HG03135 (cell line): ENCODE measurements at regions not wholly inside any gene's neighbourhood (a gene's known extent, or its start where the extent isn't known, plus 50 kb on each side); places are given as distances from the start of the nearest gene placed in this dataset.
A peak's percentile ranks its signal among the peaks of the same experiment; 100 is the strongest.

Experiments used
- ATAC-seq: cut with Tn5 transposase; IDR thresholded peaks from one replicate; pipeline ENCODE4 v1.9.1; 2021; ENCODE audit warnings: mild to moderate bottlenecking, moderate library complexity; ENCODE audit not compliant: unreplicated experiment

DNA sequence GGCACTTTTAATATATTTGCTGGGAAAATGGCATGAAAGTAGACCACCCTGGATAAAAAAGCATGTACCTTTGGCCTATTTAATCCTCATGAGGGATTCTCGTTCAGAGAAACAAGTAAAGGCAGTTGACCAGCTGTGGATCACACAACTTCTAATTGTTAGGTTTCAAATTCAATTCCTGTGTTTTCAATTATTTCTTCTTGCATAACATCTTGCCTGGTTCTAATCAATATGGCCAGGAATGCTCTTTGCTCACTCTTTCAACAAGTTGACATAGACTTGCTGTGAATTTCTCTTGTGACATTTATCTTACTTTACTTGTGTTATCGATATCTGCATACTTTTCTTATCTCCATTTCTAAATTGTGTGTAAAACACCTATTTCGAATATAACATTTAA lies 211.8 kb downstream of the SLC7A11 start:
- no peak for ATAC-seq

- ATAC-seq = no peak
These were observed 213.2 kb downstream of the SLC7A11 start for GRCh38 chr4:138028923-138029322.

GRCh38 chr4:138021139-138021830 lies 220.9 kb downstream of the SLC7A11 start:
- ATAC-seq = no peak

GRCh38 chr4:138014590-138015288 lies 227.4 kb downstream of the SLC7A11 start:
- ATAC-seq = no peak

GRCh38 chr4:138013625-138014024 lies 228.5 kb downstream of the SLC7A11 start:
- no peak for ATAC-seq

- no peak for ATAC-seq
These were observed 231.5 kb downstream of the SLC7A11 start for GRCh38 chr4:138010639-138011038.

DNA sequence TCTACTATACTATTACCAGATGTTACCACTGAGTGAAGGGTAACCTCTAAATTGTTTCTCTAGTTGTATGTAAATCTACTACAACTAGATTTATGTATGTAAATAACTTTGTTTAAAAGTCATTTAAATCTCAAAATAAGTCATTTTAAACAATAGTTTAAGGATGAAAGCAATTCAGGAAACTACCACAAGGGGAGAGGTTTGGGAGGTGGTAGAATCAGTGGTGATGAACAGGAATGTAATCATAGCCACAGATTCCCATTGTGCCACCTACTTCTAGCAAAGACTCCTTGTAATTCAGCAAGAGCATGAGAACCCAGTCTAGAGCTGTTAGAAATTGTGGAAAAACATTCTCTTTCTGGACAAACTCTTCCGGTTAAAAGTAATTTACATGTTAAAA lies 234.6 kb downstream of the SLC7A11 start:
- ATAC-seq = no peak

- ATAC-seq = no peak
These were observed 236.7 kb downstream of the SLC7A11 start for GRCh38 chr4:138005486-138005885.

DNA sequence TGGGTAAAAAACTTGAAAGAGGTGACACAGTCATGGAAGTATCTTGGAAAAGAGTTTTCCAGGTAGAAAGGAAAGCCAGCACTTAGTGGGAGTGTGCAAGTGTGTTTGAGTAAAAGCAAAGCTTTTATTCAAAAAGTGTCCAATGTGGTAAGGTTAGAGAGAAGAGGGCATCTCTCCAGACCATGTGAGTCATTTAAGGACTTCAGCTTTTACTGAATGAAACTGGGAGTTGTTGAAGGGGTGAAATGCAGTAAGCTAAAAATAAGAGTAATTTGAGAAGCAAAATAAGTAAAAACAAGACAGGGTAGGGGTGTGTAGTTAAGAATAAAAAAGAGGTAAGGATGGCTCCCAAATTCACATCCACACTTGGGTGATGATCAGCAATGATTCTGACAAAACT lies 238.9 kb downstream of the SLC7A11 start:
- peak; percentile 91 for ATAC-seq

DNA sequence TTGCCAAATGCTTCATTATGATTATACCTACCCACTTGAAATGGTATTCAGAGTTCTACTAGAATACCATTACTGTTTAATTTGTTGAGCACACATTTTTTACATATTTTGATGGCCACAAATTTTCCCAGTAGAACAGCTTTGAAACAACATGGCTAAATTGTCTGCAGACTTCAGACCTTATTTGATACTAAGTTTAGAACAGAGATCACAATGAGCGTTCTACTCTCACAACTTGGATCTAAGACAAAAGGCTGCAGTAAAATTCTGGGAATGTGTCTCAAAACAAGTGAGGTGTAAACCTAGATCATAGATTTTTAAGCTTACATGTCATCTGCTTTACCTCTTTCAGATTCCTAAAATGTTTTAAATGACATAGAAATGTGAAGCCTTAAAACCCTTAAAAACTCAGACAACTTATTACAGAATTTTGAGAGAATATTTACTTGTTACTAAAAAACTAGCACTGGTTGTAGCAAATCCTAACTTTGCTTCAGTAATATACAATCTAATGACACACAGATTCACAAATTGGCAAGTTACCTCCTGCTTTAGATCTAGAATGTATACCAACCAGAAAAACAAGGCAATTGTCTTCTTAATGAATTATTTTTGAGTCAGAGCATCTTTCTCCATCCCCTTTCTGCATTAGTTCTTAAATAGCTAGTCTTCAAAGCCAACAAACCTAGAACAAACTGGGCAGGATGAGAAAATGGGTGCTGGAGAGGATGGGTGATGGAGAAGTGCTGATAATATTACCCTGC lies 243.3 kb downstream of the SLC7A11 start:
- no peak for ATAC-seq

DNA sequence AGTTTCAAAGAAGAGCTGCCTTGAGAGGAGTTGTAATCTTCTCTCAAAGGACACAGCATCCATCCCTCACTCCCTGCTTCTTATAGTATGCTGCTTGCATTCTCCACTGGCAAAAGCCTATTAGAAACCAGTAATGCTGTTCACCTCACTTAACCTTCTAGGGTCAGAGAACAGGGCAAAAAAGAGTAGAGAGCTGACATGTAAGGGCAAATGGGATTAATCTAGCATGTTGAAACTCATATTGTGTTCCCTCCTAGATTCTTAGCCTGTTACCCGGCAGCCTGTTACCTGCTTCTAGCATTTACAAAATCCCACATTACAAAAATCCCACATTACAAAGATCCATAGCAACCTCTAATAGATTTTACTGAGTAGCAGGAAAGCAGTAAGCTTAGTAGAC lies 244.7 kb downstream of the SLC7A11 start:
- no peak for ATAC-seq

GRCh38 chr4:137994853-137995252 lies 247.3 kb downstream of the SLC7A11 start:
- no peak for ATAC-seq

GRCh38 chr4:137993232-137993631 lies 248.9 kb downstream of the SLC7A11 start:
- ATAC-seq = no peak

DNA sequence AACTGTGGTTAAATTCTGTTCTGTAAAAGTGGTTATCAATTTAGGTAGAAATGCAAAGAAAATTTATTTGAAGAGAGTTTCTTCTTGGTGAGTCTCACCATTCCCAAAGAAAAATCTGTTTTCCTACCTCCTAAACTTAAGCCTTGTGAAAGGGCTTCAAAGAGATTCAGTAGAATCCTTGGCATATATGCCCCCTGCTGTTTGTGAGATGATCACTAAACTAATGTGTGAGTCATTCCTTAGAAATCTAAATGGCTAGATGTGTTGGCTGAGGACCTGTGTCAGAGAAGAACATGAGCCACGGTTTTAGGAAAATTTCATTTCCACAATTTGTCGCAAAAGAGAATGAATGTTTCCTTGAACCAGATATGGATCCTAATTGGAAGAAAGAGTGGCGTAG lies 260.9 kb downstream of the SLC7A11 start:
- ATAC-seq = no peak

- ATAC-seq = no peak
These were observed 261.5 kb downstream of the SLC7A11 start for GRCh38 chr4:137980641-137981040.

GRCh38 chr4:137979938-137980337 lies 262.2 kb downstream of the SLC7A11 start:
- no peak for ATAC-seq

DNA sequence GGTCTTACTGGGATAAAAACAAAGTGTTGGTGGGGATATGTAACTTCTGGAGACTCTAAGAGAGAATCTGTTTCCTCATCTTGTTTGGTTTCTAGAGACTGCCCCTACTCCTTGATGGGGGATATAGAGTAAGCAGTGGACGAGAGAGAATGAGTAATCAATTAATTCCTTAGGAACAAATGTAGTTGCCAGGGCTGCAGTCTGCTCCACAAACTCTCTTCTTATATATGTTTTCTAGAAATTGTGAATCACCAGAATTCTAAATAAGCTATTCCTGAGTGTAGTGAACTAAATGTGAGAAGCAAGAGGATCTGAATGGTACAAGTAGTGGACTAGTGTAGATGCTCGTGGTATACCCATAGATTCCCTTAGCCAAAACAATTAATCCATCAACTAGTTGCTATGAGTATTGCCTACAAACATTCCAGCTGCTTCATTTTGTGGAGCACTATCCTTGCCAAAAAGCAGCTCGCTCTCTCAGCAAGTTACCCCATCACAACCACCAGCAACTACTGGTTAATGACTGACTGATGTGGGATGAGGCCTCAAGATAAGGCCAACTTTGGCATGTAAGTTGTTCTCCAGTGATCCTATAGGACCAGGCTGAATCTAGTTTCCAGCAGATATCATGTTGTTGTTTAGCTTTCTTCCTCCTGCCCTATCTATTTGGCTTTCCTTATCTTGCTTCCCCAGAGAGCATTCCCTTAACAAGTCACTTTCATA lies 273.0 kb downstream of the SLC7A11 start:
- no peak for ATAC-seq

- no peak for ATAC-seq
These were observed 274.5 kb downstream of the SLC7A11 start for GRCh38 chr4:137967480-137968190.

- ATAC-seq = no peak
These were observed 275.6 kb downstream of the SLC7A11 start for GRCh38 chr4:137966504-137966903.

DNA sequence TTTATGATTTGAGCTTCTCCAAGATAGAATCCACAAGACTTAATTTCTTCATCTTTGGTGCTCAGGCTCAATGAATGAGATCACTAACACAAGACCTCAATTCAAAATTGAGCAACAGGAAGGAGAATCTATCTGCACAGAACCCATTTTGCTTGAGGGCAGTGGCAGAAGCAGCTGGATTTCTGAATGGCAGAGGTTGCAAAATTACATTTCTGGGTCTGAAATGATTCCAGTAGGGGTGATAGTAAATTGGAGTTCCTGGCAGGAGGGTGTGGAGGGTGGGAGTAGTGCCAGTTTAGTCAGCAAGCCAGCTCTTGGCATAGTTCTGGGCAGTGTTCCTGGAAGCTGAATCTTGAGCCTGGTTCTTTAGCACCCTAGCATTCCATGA lies 281.1 kb downstream of the SLC7A11 start:
- ATAC-seq = no peak
